ENCODE measurements at regions not wholly inside any gene's neighbourhood (a gene's known extent, or its start where the extent isn't known, plus 50 kb on each side); places are given as distances from the start of the nearest gene placed in this dataset.

- TF ChIP-seq CTCF (IDR thresholded peaks at IDR 0.05; ENCODE audit: borderline replicate concordance, extremely low read depth, low read length, poor library complexity, severe bottlenecking) (no peak), EZH2 (IDR thresholded peaks at IDR 0.05; ENCODE audit: borderline replicate concordance, low read depth, low read length, severe bottlenecking) (no peak)
Observed at GRCh38 chr19:29429021-29429420, 96.8 kb upstream of the VSTM2B start.

Measured in DND-41 (cell line).